COLO668 (cell line): ENCODE measurements at regions not wholly inside any gene's neighbourhood (a gene's known extent, or its start where the extent isn't known, plus 50 kb on each side); places are given as distances from the start of the nearest gene placed in this dataset.
"Not testable (repeated sequence)": the region's sequence is repeated elsewhere in the genome, so short reads cannot be mapped to it uniquely, and the experiment has no call there.

Experiments
- DNase-seq: peaks from one replicate; lab custom pipeline; 2025; ENCODE audit not compliant: unreplicated experiment; lab: John Stamatoyannopoulos, UW

- DNase-seq = no peak
Observed at GRCh38 chr5:60546207-60546606, 153.8 kb downstream of the DEPDC1B start.

GRCh38 chr5:60545551-60545950 lies 154.4 kb downstream of the DEPDC1B start:
- no peak for DNase-seq

GRCh38 chr5:60544142-60544541 lies 155.8 kb downstream of the DEPDC1B start:
- no peak for DNase-seq

DNA sequence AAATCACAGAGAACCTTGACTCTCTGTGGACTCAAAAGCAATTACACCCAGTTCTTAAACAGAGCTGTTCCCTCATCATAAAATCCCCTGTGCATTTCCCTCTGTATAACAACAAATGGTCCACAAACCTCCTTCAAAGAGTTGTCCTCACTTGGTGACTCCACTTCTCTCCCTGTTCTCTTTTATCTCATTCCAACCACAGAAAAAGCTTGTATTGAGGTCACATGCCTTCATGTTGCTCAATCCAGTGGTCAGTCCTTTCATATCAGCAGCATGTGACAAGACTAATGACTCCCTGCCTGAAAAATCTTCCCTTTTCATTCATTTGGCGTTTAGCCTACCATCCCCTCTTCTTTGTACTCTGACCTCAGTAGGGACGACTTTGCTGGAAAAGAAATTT lies 158.0 kb downstream of the DEPDC1B start:
- no peak for DNase-seq

- no peak for DNase-seq
Observed at GRCh38 chr5:60540856-60541805, 158.8 kb downstream of the DEPDC1B start.

- DNase-seq = no peak
Observed at GRCh38 chr5:60538955-60539866, 160.8 kb downstream of the DEPDC1B start.

- DNase-seq = no peak
Observed at GRCh38 chr5:60538426-60538825, 161.5 kb downstream of the DEPDC1B start.

DNA sequence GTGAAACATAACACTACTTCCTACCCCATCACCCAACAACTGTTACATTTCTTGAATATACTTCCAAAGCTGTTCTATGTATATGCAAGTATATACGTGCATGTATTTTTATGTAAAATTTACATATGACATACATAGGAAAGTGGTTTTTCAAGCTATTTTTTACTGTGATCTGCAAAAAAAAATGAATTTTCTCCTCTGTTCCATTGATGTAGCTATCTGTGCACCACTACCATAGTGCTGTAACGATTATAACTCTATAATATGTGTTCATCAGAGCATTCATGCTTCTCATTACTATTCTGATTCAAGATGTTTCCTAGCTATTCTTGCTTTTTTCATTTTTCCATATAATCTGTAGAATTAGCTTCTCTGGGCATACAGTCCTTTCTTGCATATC lies 164.0 kb downstream of the DEPDC1B start:
- DNase-seq = no peak

DNA sequence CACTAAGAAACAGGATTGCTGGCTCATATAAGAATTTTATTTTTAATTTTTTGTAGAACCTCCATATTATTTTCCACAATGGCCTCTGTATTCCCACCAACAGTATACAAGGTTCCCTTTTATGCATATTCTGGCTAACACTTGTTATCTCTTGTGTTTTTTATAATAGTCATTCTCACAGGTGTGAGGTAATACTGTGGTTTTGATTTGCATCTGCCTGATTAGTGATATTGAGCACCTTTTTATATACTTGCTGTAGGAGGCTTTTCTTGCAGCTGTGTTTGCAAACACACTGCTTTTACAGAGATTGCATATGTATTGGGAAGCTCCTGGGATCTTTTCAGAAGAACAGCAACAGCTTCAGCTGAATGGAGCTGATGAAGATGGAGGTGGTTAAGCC lies 164.8 kb downstream of the DEPDC1B start:
- no peak for DNase-seq

- DNase-seq = no peak
Observed at GRCh38 chr5:60533789-60534188, 166.2 kb downstream of the DEPDC1B start.

- not testable (repeated sequence) for DNase-seq
Observed at GRCh38 chr5:60532796-60533195, 167.2 kb downstream of the DEPDC1B start.

DNA sequence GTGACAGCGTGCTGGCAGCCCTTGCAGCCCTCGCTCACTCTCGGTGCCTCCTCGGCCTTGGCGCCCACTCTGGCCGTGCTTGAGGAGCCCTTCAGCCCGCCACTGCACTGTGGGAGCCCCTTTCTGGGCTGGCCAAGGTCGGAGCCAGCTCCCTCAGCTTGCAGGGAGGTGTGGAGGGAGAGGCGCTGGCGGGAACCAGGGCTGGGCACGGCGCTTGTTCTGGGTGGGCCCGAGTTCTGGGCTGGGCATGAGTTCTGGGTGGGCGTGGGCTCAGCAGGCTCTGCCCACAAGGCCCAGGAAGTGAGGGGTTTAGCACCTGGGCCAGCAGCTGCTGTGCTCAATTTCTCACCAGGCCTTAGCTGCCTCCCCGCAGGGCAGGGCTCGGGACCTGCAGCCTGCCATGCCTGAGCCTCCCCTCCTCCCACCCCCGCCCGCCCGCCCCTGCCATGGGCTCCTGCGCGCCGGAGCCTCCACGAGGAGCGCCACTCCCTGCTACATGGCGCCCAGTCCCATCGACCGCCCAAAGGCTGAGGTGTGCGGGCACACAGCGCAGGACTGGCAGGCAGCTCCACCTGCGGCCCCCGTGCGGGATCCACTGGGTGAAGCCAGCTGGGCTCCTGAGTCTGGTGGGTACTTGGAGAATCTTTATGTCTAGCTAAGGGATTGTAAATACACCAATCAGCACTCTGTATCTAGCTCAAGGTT lies 169.7 kb downstream of the DEPDC1B start:
- not testable (repeated sequence) for DNase-seq

GRCh38 chr5:60529001-60529400 lies 171.0 kb downstream of the DEPDC1B start:
- no peak for DNase-seq

GRCh38 chr5:60527072-60527471 lies 172.9 kb downstream of the DEPDC1B start:
- DNase-seq = no peak

- no peak for DNase-seq
Observed at GRCh38 chr5:60526336-60526875, 173.6 kb downstream of the DEPDC1B start.

DNA sequence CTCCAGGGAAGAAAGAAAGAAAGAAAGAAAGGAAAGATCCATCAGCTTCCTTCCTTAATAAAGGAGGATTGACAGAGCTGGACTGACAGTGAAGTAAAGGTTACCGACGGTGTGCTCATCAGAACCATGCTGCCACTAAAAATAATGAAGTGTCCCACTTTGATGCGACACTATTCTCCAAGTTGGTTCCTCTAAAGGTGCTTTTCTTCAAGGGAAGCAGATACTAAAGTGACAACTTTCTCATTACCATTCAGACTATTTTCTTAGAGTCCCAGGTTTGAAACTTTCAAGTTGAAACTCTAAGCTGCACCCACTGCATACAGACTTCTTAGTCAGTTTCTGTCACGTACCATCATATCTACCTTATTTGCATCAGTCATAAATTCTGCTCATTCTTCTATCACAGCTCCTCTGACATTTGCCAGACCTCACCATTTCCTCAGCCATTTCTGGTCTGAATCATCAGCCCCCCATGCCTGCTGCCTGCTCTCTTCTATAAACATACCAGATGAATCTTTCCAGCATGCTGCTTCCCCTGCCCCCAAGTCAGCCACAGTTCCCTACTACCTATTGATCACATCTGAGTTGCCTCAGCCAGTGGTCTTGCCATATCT lies 177.6 kb downstream of the DEPDC1B start:
- no peak for DNase-seq

DNA sequence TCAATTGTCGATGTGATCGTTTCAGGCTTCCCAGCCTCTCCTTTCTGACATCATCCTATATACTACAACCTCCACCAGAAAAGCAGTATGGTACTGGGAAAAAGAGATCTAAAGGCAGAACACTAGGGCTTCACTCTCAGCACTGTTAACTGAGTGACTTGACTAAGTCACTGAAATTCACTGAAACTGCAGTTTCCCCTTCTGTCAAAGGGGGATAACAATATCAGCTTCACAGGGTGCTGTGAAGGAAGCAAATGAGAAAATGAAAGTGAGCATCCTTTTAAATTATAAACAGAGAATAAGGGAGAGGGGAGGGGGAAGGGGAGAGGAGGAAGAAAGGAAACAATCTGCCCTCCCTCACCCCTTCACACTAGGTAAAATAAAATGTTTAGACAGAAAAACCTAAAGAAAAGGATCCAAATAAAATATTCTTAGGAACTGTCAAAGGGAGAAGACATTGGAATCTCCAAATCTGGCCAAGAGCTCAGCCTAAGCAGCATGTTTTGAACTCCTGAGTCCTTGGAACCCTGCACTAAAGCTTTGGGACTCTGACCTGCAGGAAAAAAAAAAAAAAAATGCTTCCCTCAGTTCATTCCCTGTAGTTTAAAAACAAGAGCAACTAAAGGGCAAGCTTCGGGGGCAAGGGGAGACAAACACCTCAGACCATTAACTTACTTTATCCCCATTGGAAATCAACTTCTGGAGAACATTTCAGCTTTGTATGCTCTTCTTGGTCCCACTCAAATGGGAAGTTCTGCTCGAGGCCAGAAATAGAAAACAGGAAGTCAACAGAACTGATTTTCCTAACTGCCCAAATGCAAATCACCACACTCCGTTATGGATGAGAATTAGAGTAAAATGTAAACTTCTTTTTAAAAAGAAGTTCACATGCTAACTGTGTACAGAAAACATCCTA lies 178.3 kb downstream of the DEPDC1B start:
- no peak for DNase-seq

DNA sequence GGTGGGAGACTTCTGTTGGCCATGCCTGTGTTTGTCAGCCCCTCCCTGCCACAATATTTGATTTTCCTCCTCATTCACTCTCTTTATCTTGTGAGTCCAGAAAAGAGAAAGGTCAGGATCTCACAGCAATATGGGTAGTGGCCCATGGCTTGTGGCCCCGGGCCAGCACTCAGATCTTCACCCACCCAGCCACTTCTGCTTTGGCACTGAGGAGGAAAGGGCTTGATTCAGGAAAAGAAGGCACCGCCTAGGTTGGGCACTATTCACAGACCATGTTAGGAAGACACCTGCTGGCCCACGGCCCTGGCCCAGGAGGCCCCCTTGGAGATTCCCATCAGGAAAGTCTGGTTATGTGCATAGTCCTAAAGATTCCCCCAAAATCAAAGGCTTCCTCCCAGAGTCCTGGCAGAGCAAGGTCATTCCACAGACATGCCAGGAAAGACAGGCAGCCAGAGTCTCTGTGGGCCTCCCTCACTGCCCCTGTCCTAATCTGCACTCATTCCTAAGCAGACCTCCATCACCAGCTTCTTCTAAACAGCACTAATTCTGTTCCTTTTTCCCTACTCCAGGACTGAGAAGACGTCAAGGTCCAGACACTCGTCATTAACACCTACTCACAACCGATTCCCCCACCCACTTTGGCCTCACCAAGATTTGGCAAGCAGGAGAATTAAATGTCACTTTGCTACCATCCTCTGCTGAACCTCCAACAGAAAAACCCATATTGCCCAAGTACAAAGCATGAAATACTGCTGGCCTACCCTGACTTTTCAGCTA lies 179.3 kb downstream of the DEPDC1B start:
- DNase-seq = no peak

DNA sequence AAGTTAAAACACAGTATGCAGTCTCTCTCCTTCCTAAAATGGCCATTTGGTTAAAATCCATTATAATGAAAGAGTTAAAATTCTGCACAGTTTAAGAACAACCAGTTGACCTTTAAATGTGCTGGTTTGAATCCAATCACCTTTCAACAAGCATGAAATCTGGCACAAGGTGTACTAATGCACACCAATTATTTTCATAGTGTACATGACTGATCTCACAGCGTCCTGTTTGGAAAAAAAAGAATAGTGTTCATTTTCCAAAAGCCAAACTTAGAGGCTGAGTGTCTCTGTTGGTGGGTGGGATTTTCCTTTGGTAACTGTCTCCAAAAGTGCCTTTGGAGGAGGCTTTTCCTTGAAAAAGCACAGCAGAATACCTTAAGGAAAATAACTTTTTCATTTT lies 180.6 kb downstream of the DEPDC1B start:
- DNase-seq = no peak
